Peyer's patch (tissue), 4 donors: ENCODE measurements at regions not wholly inside any gene's neighbourhood (a gene's known extent, or its start where the extent isn't known, plus 50 kb on each side); places are given as distances from the start of the nearest gene placed in this dataset.
"Not testable (repeated sequence)": the region's sequence is repeated elsewhere in the genome, so short reads cannot be mapped to it uniquely, and the experiment has no call there.

Source experiments
- DNase-seq, 3 donors: peaks; one replicate each; pipeline ENCODE4 v3.0.0-alpha.2; 2017 to 2019
- H3K27ac ChIP-seq, 4 donors: fragments of 200-600 bp; sonication (generic); one replicate each; pipeline ENCODE4 v1.5.1; 2016 to 2019
- H3K27me3 ChIP-seq, 2 donors: fragments of 200-600 bp; sonication (generic); one replicate each; pipeline ENCODE4 v1.5.1; 2019
- H3K36me3 ChIP-seq, 3 donors: fragments of 200-600 bp; sonication (generic); one replicate each; pipeline ENCODE4 v1.5.1; 2016 to 2019
- H3K4me1 ChIP-seq, 4 donors: fragments of 200-600 bp; sonication (generic); one replicate each; pipeline ENCODE4 v1.5.1; 2016 to 2019
- H3K4me3 ChIP-seq, 4 donors: fragments of 200-600 bp; sonication (generic); 1 replicate in 3 of 4; 2 replicates in 1 of 4; pipeline ENCODE4 v1.5.1; 2016 to 2019; ENCODE audit warnings: mild to moderate bottlenecking in 1 of 4
- H3K9me3 ChIP-seq, 4 donors: fragments of 200-600 bp; sonication (generic); one replicate each; pipeline ENCODE4 v1.5.1; 2016 to 2019; ENCODE audit warnings: mild to moderate bottlenecking in 1 of 4
- CTCF ChIP-seq, 6 experiments: fragments of 450-650 bp in 4 of 6; fragments of 200-600 bp in 2 of 6; sonication (generic) in 1 of 6; IDR thresholded peaks; one replicate each; pipeline ENCODE4 v1.5.1; 2017 to 2019; ENCODE audit warnings: antibody characterized with exemption in 6 of 6, mild to moderate bottlenecking in 3 of 6, moderate library complexity in 1 of 6
- POLR2A ChIP-seq, 2 donors: fragments of 450-650 bp; IDR thresholded peaks; one replicate each; pipeline ENCODE4 v1.5.1; 2017; ENCODE audit warnings: antibody characterized with exemption in 2 of 2, mild to moderate bottlenecking in 2 of 2, moderate library complexity in 2 of 2

GRCh38 chr11:86873573-86874083 is 73.3 kb downstream of the PRSS23 start:
- H3K27ac ChIP-seq: no peak overlapping the region
- TF ChIP-seq CTCF (IDR thresholded peaks at IDR 0.05) (no peak), POLR2A (IDR thresholded peaks at IDR 0.05) (no peak)
- no peaks in the 10 kb centered on the region for H3K9me3 ChIP-seq
- no peaks in the 10 kb centered on the region for H3K4me1 ChIP-seq
- DNase-seq: no peak
- no peaks in the 10 kb centered on the region for H3K36me3 ChIP-seq
- H3K27me3 ChIP-seq: no peaks in the 10 kb centered on the region
- no peak overlapping the region for H3K4me3 ChIP-seq

GRCh38 chr11:86874304-86875056 is 74.1 kb downstream of the PRSS23 start:
- no peaks in the 10 kb centered on the region for H3K36me3 ChIP-seq
- no peaks in the 10 kb centered on the region for H3K4me1 ChIP-seq
- TF ChIP-seq CTCF (IDR thresholded peaks at IDR 0.05): no peak
- TF ChIP-seq POLR2A (IDR thresholded peaks at IDR 0.05): no peak
- no peaks in the 10 kb centered on the region for H3K9me3 ChIP-seq
- DNase-seq: no peak
- no peak overlapping the region for H3K27ac ChIP-seq
- H3K4me3 ChIP-seq: no peak overlapping the region
- H3K27me3 ChIP-seq: no peaks in the 10 kb centered on the region

GRCh38 chr11:86876716-86877234 is 76.4 kb downstream of the PRSS23 start:
- H3K9me3 ChIP-seq: no peaks in the 10 kb centered on the region
- no peak for DNase-seq
- H3K36me3 ChIP-seq: no peaks in the 10 kb centered on the region
- TF ChIP-seq POLR2A (IDR thresholded peaks at IDR 0.05) (no peak), CTCF (IDR thresholded peaks at IDR 0.05) (no peak)
- H3K27ac ChIP-seq: no peak overlapping the region
- no peaks in the 10 kb centered on the region for H3K27me3 ChIP-seq
- H3K4me1 ChIP-seq: no peaks in the 10 kb centered on the region
- no peak overlapping the region for H3K4me3 ChIP-seq

DNA sequence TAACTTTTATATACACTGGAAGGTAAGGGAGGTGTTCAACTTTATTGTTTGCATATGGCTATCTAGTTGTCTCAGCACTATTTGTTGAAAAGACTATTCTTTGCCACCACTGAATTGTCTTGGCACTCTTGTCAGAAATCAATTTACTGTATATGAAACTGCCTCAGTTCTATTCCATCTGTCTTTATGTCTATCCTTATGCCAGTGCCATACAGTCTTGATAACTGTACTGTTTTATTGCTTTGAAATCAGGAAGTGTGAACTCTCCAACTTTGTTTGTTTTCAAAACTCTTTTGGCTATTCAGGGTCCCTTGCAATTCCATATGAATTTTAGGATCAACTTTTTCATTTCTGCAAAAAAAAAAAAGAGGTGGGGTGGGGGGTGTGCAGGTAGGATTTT is 77.2 kb downstream of the PRSS23 start:
- TF ChIP-seq CTCF (IDR thresholded peaks at IDR 0.05) (no peak), POLR2A (IDR thresholded peaks at IDR 0.05) (no peak)
- no peak overlapping the region for H3K27ac ChIP-seq
- no peaks in the 10 kb centered on the region for H3K36me3 ChIP-seq
- DNase-seq: no peak
- no peaks in the 10 kb centered on the region for H3K4me1 ChIP-seq
- no peak overlapping the region for H3K4me3 ChIP-seq
- no peaks in the 10 kb centered on the region for H3K27me3 ChIP-seq
- no peaks in the 10 kb centered on the region for H3K9me3 ChIP-seq

DNA sequence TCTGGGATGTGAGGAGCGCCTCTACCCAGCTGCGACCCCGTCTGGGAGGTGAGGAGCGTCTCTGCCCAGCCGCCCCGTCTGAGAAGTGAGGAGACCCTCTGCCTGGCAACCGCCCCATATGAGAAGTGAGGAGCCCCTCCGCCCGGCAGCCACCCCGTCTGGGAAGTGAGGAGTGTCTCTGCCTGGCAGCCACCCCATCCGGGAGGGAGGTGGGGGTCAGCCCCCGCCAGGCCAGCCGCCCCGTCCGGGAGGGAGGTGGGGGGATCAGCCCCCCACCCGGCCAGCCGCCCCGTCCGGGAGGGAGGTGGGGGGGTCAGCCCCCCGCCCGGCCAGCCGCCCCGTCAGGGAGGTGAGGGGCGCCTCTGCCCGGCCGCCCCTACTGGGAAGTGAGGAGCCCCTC is 76.0 kb downstream of the FZD4 start:
- not testable (repeated sequence) for H3K9me3 ChIP-seq, DNase-seq, H3K4me1 ChIP-seq, H3K27ac ChIP-seq, H3K36me3 ChIP-seq, H3K4me3 ChIP-seq, H3K27me3 ChIP-seq

GRCh38 chr11:86885311-86885710 is 69.9 kb downstream of the FZD4 start:
- Histone ChIP-seq H3K36me3 (no peaks in the 10 kb centered on the region), H3K27me3 (no peaks in the 10 kb centered on the region), H3K27ac (no peak overlapping the region), H3K4me1 (no peaks in the 10 kb centered on the region), H3K4me3 (no peak overlapping the region), H3K9me3 (no peaks in the 10 kb centered on the region)
- DNase-seq: no peak
- no peak for TF ChIP-seq CTCF (IDR thresholded peaks at IDR 0.05)
- no peak for TF ChIP-seq POLR2A (IDR thresholded peaks at IDR 0.05)
